ENCODE measurements at regions not wholly inside any gene's neighbourhood (a gene's known extent, or its start where the extent isn't known, plus 50 kb on each side); places are given as distances from the start of the nearest gene placed in this dataset.

DNA sequence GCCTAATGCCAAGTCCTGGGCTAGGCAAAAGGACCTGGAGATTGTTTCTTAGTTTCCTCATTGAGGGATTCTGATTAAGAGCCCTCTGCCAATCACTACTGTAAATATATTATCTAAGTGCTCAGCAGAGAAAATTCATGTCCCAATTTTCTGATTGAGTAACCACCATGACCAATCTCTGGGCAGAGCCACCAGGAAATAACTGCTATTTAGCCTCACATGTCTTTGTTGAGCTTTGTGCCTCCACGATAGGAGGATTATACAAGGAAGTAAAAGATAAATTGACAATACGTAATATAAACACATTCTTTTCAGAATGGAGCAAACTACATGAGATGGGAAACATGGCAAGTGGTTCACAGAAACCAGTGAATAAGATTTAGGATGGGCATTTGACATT is 396.1 kb upstream of the PAPPA start:
- ChIA-PET CTCF (no interaction called here), POLR2A (no interaction called here)
- no peaks in the 10 kb centered on the region for H3K9me3 Mint-ChIP-seq
- H3K36me3 Mint-ChIP-seq, result no peaks in the 10 kb centered on the region
- peaks cover 7% of the 10 kb centered on the region for H3K4me1 Mint-ChIP-seq
- no peak for ATAC-seq
- H3K4me3 Mint-ChIP-seq, result no peak overlapping the region
- DNase-seq (ENCODE audit: low spot score), result no peak
- no peak overlapping the region for H3K27ac Mint-ChIP-seq
- no peak for TF ChIP-seq JUN (CRISPR knock-in tag; IDR thresholded peaks at IDR 0.05)
- TF ChIP-seq, protein P1, sequence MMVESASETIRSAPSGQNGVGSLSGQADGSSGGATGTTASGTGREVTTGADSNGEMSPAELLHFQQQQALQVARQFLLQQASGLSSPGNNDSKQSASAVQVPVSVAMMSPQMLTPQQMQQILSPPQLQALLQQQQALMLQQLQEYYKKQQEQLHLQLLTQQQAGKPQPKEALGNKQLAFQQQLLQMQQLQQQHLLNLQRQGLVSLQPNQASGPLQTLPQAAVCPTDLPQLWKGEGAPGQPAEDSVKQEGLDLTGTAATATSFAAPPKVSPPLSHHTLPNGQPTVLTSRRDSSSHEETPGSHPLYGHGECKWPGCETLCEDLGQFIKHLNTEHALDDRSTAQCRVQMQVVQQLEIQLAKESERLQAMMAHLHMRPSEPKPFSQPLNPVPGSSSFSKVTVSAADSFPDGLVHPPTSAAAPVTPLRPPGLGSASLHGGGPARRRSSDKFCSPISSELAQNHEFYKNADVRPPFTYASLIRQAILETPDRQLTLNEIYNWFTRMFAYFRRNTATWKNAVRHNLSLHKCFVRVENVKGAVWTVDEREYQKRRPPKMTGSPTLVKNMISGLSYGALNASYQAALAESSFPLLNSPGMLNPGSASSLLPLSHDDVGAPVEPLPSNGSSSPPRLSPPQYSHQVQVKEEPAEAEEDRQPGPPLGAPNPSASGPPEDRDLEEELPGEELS (CRISPR knock-in tag; IDR thresholded peaks at IDR 0.05), result no peak
- no peak for TF ChIP-seq PRRX2 (CRISPR knock-in tag; IDR thresholded peaks at IDR 0.05)
- TF ChIP-seq, protein P2, sequence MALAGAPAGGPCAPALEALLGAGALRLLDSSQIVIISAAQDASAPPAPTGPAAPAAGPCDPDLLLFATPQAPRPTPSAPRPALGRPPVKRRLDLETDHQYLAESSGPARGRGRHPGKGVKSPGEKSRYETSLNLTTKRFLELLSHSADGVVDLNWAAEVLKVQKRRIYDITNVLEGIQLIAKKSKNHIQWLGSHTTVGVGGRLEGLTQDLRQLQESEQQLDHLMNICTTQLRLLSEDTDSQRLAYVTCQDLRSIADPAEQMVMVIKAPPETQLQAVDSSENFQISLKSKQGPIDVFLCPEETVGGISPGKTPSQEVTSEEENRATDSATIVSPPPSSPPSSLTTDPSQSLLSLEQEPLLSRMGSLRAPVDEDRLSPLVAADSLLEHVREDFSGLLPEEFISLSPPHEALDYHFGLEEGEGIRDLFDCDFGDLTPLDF (CRISPR knock-in tag; IDR thresholded peaks at IDR 0.05), result no peak
- TF ChIP-seq SP1 (CRISPR knock-in tag; conservative IDR thresholded peaks at IDR 0.05), result no peak
- H3K27me3 Mint-ChIP-seq (ENCODE audit: low read depth), result no peaks in the 10 kb centered on the region; the same call in 1 of the 2 replicates

DNA sequence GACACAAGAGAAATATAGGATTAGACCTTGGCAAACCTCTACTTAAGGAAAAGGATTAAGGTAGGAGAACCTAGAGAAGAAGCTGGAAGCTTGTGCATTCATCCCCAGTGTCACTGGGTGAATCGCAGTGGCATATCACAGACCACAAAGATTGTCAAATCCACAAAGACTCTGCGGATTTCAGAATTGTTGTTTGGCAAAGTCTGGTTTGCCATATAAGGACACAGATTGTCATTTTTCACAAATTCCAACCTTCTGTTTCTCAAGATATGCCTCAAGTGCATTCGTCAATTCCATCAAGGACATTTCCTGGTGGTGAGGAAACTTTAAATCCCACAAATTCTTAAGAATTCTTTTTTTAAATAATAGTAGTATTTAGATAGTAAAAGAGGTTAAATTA is 395.1 kb upstream of the PAPPA start:
- CTCF ChIA-PET, result no interaction called here
- Mint-ChIP-seq H3K4me1 (peaks cover 7% of the 10 kb centered on the region), H3K9me3 (no peaks in the 10 kb centered on the region), H3K36me3 (no peaks in the 10 kb centered on the region; the same call in 1 of the 2 replicates), H3K27ac (no peak overlapping the region), H3K4me3 (no peak overlapping the region), H3K27me3 (ENCODE audit: low read depth) (no peaks in the 10 kb centered on the region; the same call in 1 of the 2 replicates)
- DNase-seq (ENCODE audit: low spot score), result no peak
- no peak for ATAC-seq
- POLR2A ChIA-PET, result no interaction called here
- TF ChIP-seq, protein P3, sequence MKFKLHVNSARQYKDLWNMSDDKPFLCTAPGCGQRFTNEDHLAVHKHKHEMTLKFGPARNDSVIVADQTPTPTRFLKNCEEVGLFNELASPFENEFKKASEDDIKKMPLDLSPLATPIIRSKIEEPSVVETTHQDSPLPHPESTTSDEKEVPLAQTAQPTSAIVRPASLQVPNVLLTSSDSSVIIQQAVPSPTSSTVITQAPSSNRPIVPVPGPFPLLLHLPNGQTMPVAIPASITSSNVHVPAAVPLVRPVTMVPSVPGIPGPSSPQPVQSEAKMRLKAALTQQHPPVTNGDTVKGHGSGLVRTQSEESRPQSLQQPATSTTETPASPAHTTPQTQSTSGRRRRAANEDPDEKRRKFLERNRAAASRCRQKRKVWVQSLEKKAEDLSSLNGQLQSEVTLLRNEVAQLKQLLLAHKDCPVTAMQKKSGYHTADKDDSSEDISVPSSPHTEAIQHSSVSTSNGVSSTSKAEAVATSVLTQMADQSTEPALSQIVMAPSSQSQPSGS (CRISPR knock-in tag; IDR thresholded peaks at IDR 0.05; ENCODE audit: borderline replicate concordance, low read depth), result no peak
- TF ChIP-seq, protein P4, sequence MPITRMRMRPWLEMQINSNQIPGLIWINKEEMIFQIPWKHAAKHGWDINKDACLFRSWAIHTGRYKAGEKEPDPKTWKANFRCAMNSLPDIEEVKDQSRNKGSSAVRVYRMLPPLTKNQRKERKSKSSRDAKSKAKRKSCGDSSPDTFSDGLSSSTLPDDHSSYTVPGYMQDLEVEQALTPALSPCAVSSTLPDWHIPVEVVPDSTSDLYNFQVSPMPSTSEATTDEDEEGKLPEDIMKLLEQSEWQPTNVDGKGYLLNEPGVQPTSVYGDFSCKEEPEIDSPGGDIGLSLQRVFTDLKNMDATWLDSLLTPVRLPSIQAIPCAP (CRISPR knock-in tag; IDR thresholded peaks at IDR 0.05), result no peak
- TF ChIP-seq, protein P5, sequence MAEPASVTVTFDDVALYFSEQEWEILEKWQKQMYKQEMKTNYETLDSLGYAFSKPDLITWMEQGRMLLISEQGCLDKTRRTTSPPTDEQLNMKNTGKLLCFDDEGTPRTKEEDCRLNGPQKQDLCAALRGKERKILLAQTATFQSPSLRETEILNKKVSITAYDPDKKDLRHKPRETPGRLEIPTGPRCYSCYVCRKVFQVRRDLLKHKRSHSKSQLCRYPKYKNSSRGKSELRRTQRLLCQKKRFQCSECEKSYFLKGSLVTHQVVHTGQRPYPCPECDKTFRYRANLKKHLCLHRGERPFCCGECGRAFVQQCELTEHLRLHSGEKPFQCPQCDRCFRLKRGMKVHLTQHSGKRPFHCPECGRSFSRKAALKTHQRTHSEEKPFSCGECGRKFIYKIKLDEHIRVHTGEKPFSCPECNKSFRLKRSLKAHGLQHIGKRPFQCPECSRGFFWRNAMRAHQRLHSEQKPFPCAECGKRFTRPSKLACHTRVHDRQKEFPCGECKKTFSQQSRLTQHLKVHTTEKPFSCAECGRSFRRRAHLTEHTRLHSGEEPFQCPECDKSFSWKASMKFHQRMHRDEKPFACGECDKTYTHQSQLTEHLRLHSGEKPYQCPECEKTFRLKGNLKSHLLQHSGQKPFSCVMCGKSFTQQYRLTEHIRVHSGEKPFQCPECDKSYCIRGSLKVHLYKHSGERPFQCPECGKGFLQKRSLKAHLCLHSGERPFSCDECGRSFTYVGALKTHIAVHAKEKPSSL (CRISPR knock-in tag; conservative IDR thresholded peaks at IDR 0.05), result no peak
- TF ChIP-seq, protein P6, sequence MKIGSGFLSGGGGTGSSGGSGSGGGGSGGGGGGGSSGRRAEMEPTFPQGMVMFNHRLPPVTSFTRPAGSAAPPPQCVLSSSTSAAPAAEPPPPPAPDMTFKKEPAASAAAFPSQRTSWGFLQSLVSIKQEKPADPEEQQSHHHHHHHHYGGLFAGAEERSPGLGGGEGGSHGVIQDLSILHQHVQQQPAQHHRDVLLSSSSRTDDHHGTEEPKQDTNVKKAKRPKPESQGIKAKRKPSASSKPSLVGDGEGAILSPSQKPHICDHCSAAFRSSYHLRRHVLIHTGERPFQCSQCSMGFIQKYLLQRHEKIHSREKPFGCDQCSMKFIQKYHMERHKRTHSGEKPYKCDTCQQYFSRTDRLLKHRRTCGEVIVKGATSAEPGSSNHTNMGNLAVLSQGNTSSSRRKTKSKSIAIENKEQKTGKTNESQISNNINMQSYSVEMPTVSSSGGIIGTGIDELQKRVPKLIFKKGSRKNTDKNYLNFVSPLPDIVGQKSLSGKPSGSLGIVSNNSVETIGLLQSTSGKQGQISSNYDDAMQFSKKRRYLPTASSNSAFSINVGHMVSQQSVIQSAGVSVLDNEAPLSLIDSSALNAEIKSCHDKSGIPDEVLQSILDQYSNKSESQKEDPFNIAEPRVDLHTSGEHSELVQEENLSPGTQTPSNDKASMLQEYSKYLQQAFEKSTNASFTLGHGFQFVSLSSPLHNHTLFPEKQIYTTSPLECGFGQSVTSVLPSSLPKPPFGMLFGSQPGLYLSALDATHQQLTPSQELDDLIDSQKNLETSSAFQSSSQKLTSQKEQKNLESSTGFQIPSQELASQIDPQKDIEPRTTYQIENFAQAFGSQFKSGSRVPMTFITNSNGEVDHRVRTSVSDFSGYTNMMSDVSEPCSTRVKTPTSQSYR (CRISPR knock-in tag; IDR thresholded peaks at IDR 0.05), result no peak
- TF ChIP-seq, protein P7, sequence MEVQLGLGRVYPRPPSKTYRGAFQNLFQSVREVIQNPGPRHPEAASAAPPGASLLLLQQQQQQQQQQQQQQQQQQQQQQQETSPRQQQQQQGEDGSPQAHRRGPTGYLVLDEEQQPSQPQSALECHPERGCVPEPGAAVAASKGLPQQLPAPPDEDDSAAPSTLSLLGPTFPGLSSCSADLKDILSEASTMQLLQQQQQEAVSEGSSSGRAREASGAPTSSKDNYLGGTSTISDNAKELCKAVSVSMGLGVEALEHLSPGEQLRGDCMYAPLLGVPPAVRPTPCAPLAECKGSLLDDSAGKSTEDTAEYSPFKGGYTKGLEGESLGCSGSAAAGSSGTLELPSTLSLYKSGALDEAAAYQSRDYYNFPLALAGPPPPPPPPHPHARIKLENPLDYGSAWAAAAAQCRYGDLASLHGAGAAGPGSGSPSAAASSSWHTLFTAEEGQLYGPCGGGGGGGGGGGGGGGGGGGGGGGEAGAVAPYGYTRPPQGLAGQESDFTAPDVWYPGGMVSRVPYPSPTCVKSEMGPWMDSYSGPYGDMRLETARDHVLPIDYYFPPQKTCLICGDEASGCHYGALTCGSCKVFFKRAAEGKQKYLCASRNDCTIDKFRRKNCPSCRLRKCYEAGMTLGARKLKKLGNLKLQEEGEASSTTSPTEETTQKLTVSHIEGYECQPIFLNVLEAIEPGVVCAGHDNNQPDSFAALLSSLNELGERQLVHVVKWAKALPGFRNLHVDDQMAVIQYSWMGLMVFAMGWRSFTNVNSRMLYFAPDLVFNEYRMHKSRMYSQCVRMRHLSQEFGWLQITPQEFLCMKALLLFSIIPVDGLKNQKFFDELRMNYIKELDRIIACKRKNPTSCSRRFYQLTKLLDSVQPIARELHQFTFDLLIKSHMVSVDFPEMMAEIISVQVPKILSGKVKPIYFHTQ (CRISPR knock-in tag; IDR thresholded peaks at IDR 0.05), result no peak
- TF ChIP-seq ZNF219 (CRISPR knock-in tag; IDR thresholded peaks at IDR 0.05; ENCODE audit: borderline replicate concordance) (no peak), GABPB1 (CRISPR knock-in tag; IDR thresholded peaks at IDR 0.05) (no peak), ELF4 (CRISPR knock-in tag; IDR thresholded peaks at IDR 0.05; ENCODE audit: low read depth) (no peak), TEAD4 (CRISPR knock-in tag; IDR thresholded peaks at IDR 0.05) (no peak), IRF2 (CRISPR knock-in tag; IDR thresholded peaks at IDR 0.05; ENCODE audit: borderline replicate concordance, low read depth) (no peak), NR2C2 (CRISPR knock-in tag; IDR thresholded peaks at IDR 0.05) (no peak), ETV6 (CRISPR knock-in tag; IDR thresholded peaks at IDR 0.05) (no peak), NFYB (CRISPR knock-in tag; conservative IDR thresholded peaks at IDR 0.05; ENCODE audit: low read depth) (no peak), CREB1 (CRISPR knock-in tag; IDR thresholded peaks at IDR 0.05) (no peak)
- TF ChIP-seq, protein P8, sequence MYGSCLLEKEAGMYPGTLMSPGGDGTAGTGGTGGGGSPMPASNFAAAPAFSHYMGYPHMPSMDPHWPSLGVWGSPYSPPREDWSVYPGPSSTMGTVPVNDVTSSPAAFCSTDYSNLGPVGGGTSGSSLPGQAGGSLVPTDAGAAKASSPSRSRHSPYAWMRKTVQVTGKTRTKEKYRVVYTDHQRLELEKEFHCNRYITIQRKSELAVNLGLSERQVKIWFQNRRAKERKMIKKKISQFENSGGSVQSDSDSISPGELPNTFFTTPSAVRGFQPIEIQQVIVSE (CRISPR knock-in tag; IDR thresholded peaks at IDR 0.05; ENCODE audit: borderline replicate concordance), result no peak
- TF ChIP-seq, protein P9, sequence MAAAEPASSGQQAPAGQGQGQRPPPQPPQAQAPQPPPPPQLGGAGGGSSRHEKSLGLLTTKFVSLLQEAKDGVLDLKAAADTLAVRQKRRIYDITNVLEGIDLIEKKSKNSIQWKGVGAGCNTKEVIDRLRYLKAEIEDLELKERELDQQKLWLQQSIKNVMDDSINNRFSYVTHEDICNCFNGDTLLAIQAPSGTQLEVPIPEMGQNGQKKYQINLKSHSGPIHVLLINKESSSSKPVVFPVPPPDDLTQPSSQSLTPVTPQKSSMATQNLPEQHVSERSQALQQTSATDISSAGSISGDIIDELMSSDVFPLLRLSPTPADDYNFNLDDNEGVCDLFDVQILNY (CRISPR knock-in tag; IDR thresholded peaks at IDR 0.05), result no peak
